GM12865 (cell line): ENCODE measurements at regions not wholly inside any gene's neighbourhood (a gene's known extent, or its start where the extent isn't known, plus 50 kb on each side); places are given as distances from the start of the nearest gene placed in this dataset.

Experiments used
- DNase-seq: peaks from one replicate; pipeline ENCODE4 v3.0.0; 2010; ENCODE audit warnings: low read depth
- H3K4me3 ChIP-seq: 2 replicates; pipeline ENCODE4 v1.5.1; 2011; ENCODE audit warnings: mild to moderate bottlenecking, low read depth, low read length, control low read depth
- CTCF ChIP-seq: IDR thresholded peaks from 2 replicates; pipeline ENCODE4 v1.5.1; 2011; ENCODE audit warnings: low read length, control low read depth, low read depth, inconsistent platforms; ENCODE audit not compliant: insufficient read depth; ENCODE audit errors: missing control alignments

- no peak overlapping the region for H3K4me3 ChIP-seq
- no peak for TF ChIP-seq CTCF
- DNase-seq: no peak
Measured at GRCh38 chr3:193903966-193904365, 232.0 kb upstream of the HES1 start.

GRCh38 chr3:193905541-193906396, 230.2 kb upstream of the HES1 start:
- no peak for DNase-seq
- no peak overlapping the region for H3K4me3 ChIP-seq
- no peak for TF ChIP-seq CTCF

- no peak for DNase-seq
- no peak for TF ChIP-seq CTCF
Measured at GRCh38 chr3:193906849-193907410, 229.0 kb upstream of the HES1 start.

GRCh38 chr3:193908181-193908744, 227.7 kb upstream of the HES1 start:
- H3K4me3 ChIP-seq: no peak overlapping the region
- no peak for TF ChIP-seq CTCF
- no peak for DNase-seq

More at GRCh38 chr3:193906849-193907410, 229.0 kb upstream of the HES1 start:
- no peak overlapping the region for H3K4me3 ChIP-seq

GRCh38 chr3:193909387-193909786, 226.6 kb upstream of the HES1 start:
- H3K4me3 ChIP-seq: no peak overlapping the region
- no peak for TF ChIP-seq CTCF
- peak; percentile 30 for DNase-seq

GRCh38 chr3:193910310-193910709, 225.6 kb upstream of the HES1 start:
- no peak for TF ChIP-seq CTCF
- DNase-seq: no peak
- H3K4me3 ChIP-seq: no peak overlapping the region
